ENCODE measurements at regions not wholly inside any gene's neighbourhood (a gene's known extent, or its start where the extent isn't known, plus 50 kb on each side); places are given as distances from the start of the nearest gene placed in this dataset.

GRCh38 chr13:76724421-76724820, 161.8 kb downstream of the KCTD12 start:
- Mint-ChIP-seq H3K36me3 (ENCODE audit: insufficient read depth) (peaks cover 5% of the 10 kb centered on the region), H3K4me3 (ENCODE audit: low read depth) (no peak overlapping the region), H3K4me1 (ENCODE audit: low read depth) (no peaks in the 10 kb centered on the region), H3K27me3 (no peaks in the 10 kb centered on the region), H3K27ac (no peak overlapping the region), H3K9me3 (ENCODE audit: low read depth) (peaks cover 7% of the 10 kb centered on the region)
- DNase-seq (ENCODE audit: low spot score, unreplicated experiment), result no peak
- no peak for TF ChIP-seq CTCF (IDR thresholded peaks at IDR 0.05; ENCODE audit: unreplicated experiment)

- no peak for TF ChIP-seq CTCF (IDR thresholded peaks at IDR 0.05; ENCODE audit: unreplicated experiment)
- peaks cover 4% of the 10 kb centered on the region for H3K36me3 Mint-ChIP-seq (ENCODE audit: insufficient read depth)
- peaks cover 7% of the 10 kb centered on the region for H3K9me3 Mint-ChIP-seq (ENCODE audit: low read depth)
- no peaks in the 10 kb centered on the region for H3K4me1 Mint-ChIP-seq (ENCODE audit: low read depth)
- DNase-seq (ENCODE audit: low spot score, unreplicated experiment), result no peak
- no peaks in the 10 kb centered on the region for H3K27me3 Mint-ChIP-seq
- no peak overlapping the region for H3K4me3 Mint-ChIP-seq (ENCODE audit: low read depth)
- no peak overlapping the region for H3K27ac Mint-ChIP-seq
Measured at GRCh38 chr13:76723551-76724232, 162.5 kb downstream of the KCTD12 start.

GRCh38 chr13:76722782-76723181, 163.4 kb downstream of the KCTD12 start:
- H3K27me3 Mint-ChIP-seq, result peaks cover 3% of the 10 kb centered on the region
- peaks cover 4% of the 10 kb centered on the region for H3K36me3 Mint-ChIP-seq (ENCODE audit: insufficient read depth)
- no peak overlapping the region for H3K27ac Mint-ChIP-seq
- no peaks in the 10 kb centered on the region for H3K4me1 Mint-ChIP-seq (ENCODE audit: low read depth)
- H3K9me3 Mint-ChIP-seq (ENCODE audit: low read depth), result peaks cover 7% of the 10 kb centered on the region
- H3K4me3 Mint-ChIP-seq (ENCODE audit: low read depth), result no peak overlapping the region
- no peak for DNase-seq (ENCODE audit: low spot score, unreplicated experiment)
- TF ChIP-seq CTCF (IDR thresholded peaks at IDR 0.05; ENCODE audit: unreplicated experiment), result no peak

GRCh38 chr13:76720821-76721220, 165.4 kb downstream of the KCTD12 start:
- no peak for DNase-seq (ENCODE audit: low spot score, unreplicated experiment)
- Mint-ChIP-seq H3K4me1 (ENCODE audit: low read depth) (no peaks in the 10 kb centered on the region), H3K27ac (no peak overlapping the region), H3K36me3 (ENCODE audit: insufficient read depth) (no peaks in the 10 kb centered on the region), H3K9me3 (ENCODE audit: low read depth) (no peaks in the 10 kb centered on the region), H3K4me3 (ENCODE audit: low read depth) (no peak overlapping the region), H3K27me3 (peaks cover 4% of the 10 kb centered on the region)
- no peak for TF ChIP-seq CTCF (IDR thresholded peaks at IDR 0.05; ENCODE audit: unreplicated experiment)

GRCh38 chr13:76720416-76720815, 165.8 kb downstream of the KCTD12 start:
- Mint-ChIP-seq H3K9me3 (ENCODE audit: low read depth) (no peaks in the 10 kb centered on the region), H3K27me3 (peaks cover 4% of the 10 kb centered on the region), H3K27ac (no peak overlapping the region), H3K36me3 (ENCODE audit: insufficient read depth) (no peaks in the 10 kb centered on the region), H3K4me3 (ENCODE audit: low read depth) (no peak overlapping the region), H3K4me1 (ENCODE audit: low read depth) (no peaks in the 10 kb centered on the region)
- DNase-seq (ENCODE audit: low spot score, unreplicated experiment), result no peak
- TF ChIP-seq CTCF (IDR thresholded peaks at IDR 0.05; ENCODE audit: unreplicated experiment), result no peak
